GM12864 (cell line): ENCODE measurements at regions not wholly inside any gene's neighbourhood (a gene's known extent, or its start where the extent isn't known, plus 50 kb on each side); places are given as distances from the start of the nearest gene placed in this dataset.
"Not testable (repeated sequence)": the region's sequence is repeated elsewhere in the genome, so short reads cannot be mapped to it uniquely, and the experiment has no call there.

Experiments
- DNase-seq: peaks from one replicate; pipeline ENCODE4 v3.0.0-alpha.2; 2011; ENCODE audit warnings: low read depth
- H3K4me3 ChIP-seq: 2 replicates; pipeline ENCODE4 v1.5.1; 2011; ENCODE audit warnings: mild to moderate bottlenecking, low read depth, low read length, control low read depth
- CTCF ChIP-seq: IDR thresholded peaks from 2 replicates; pipeline ENCODE4 v1.5.1; 2011; ENCODE audit warnings: low read depth, mild to moderate bottlenecking, moderate library complexity, low read length, control low read depth, inconsistent platforms; ENCODE audit errors: missing control alignments

- no peak for TF ChIP-seq CTCF
- DNase-seq = no peak
- no peak overlapping the region for H3K4me3 ChIP-seq
Observed at GRCh38 chr2:128416109-128416785, 97.6 kb upstream of the HS6ST1 start.

- DNase-seq = no peak
- H3K4me3 ChIP-seq = no peak overlapping the region
- no peak for TF ChIP-seq CTCF
Observed at GRCh38 chr2:128416806-128417205, 98.1 kb upstream of the HS6ST1 start.

GRCh38 chr2:128417264-128417663 is 98.6 kb upstream of the HS6ST1 start:
- H3K4me3 ChIP-seq, DNase-seq: not testable (repeated sequence)

GRCh38 chr2:128420131-128420530 is 101.5 kb upstream of the HS6ST1 start:
- TF ChIP-seq CTCF = no peak
- DNase-seq = no peak
- no peak overlapping the region for H3K4me3 ChIP-seq

- no peak overlapping the region for H3K4me3 ChIP-seq
- TF ChIP-seq CTCF = no peak
- DNase-seq = no peak
Observed at GRCh38 chr2:128420776-128421175, 102.1 kb upstream of the HS6ST1 start.

- no peak overlapping the region for H3K4me3 ChIP-seq
- TF ChIP-seq CTCF = no peak
- no peak for DNase-seq
Observed at GRCh38 chr2:128421286-128421685, 102.6 kb upstream of the HS6ST1 start.

GRCh38 chr2:128421861-128422311 is 103.2 kb upstream of the HS6ST1 start:
- no peak overlapping the region for H3K4me3 ChIP-seq
- no peak for TF ChIP-seq CTCF
- DNase-seq = no peak
